ENCODE measurements at regions not wholly inside any gene's neighbourhood (a gene's known extent, or its start where the extent isn't known, plus 50 kb on each side); places are given as distances from the start of the nearest gene placed in this dataset.
A peak's percentile ranks its signal among the peaks of the same experiment; 100 is the strongest.

DNA sequence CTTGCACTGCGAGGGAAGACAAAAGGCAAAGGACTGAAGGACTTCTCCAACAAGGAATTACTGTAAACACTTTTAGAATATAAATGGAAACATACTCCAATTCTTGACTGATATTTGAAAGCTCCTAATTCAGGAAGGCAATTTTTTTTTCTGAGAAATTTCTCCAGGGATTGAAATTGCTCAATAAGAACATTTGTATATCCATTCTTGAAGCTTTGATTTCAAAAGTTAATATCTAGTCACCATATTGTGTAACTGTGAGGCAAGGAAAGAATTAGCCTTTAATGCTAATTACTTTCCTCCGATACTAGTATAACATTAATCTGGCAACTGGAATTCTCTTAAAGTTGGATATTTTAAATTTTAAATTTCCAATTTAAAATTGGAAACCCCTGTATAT lies 188.4 kb upstream of the COL1A2 start:
- Histone ChIP-seq H3K4me1 (no peaks in the 10 kb centered on the region), H3K27ac (no peak overlapping the region), H3K4me3 (no peak overlapping the region), H3K36me3 (no peaks in the 10 kb centered on the region), H3K9me3 (no peaks in the 10 kb centered on the region), H3K27me3 (no peaks in the 10 kb centered on the region)
- WGBS, 2 donors (ENCODE audit: low coverage in 1 of 2): 64 to 76% methylated on average over 2 of the region's 2 CpGs
- TF ChIP-seq, protein P1, sequence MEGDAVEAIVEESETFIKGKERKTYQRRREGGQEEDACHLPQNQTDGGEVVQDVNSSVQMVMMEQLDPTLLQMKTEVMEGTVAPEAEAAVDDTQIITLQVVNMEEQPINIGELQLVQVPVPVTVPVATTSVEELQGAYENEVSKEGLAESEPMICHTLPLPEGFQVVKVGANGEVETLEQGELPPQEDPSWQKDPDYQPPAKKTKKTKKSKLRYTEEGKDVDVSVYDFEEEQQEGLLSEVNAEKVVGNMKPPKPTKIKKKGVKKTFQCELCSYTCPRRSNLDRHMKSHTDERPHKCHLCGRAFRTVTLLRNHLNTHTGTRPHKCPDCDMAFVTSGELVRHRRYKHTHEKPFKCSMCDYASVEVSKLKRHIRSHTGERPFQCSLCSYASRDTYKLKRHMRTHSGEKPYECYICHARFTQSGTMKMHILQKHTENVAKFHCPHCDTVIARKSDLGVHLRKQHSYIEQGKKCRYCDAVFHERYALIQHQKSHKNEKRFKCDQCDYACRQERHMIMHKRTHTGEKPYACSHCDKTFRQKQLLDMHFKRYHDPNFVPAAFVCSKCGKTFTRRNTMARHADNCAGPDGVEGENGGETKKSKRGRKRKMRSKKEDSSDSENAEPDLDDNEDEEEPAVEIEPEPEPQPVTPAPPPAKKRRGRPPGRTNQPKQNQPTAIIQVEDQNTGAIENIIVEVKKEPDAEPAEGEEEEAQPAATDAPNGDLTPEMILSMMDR (IDR thresholded peaks at IDR 0.05): no peak
- TF ChIP-seq EP300 (IDR thresholded peaks at IDR 0.05): no peak
- TF ChIP-seq POLR2A (IDR thresholded peaks at IDR 0.05): no peak
- TF ChIP-seq POLR2AphosphoS5 (IDR thresholded peaks at IDR 0.05): no peak
- ATAC-seq: peak; percentile 48

DNA sequence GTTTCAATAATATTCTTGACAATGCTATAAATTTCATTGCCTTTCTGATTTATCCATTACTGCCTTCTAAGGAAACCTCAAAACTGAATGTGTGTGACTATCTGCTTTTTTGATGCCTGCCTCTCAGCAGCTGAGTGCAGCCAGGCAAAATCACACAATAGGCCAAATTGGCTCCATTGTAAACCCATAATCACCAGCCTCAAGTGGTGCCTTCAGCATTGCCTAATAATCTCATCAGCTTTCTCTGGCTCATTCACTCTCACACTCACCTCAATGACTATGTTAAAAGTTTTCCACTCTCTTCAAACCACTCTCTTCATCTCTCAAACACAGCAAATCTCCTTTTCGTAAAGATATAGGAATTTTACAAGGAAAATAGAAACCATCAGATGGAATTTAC lies 182.5 kb upstream of the COL1A2 start:
- H3K36me3 ChIP-seq: no peaks in the 10 kb centered on the region
- no peak for TF ChIP-seq POLR2AphosphoS5 (IDR thresholded peaks at IDR 0.05)
- TF ChIP-seq EP300 (IDR thresholded peaks at IDR 0.05): no peak
- TF ChIP-seq, protein P1 (IDR thresholded peaks at IDR 0.05): no peak
- TF ChIP-seq POLR2A (IDR thresholded peaks at IDR 0.05): no peak
- WGBS, 2 donors (ENCODE audit: low coverage in 1 of 2): 90 to 100% methylated on average over 1 of the region's 1 CpG

GRCh38 chr7:94216944-94217461 lies 177.7 kb upstream of the COL1A2 start:
- peak; percentile 89 for ATAC-seq
- no peak overlapping the region for H3K4me3 ChIP-seq
- WGBS, 2 donors (ENCODE audit: low coverage in 1 of 2): 44 to 55% methylated on average over 2 to 3 of the region's 3 CpGs
- H3K4me1 ChIP-seq: no peaks in the 10 kb centered on the region
- H3K27me3 ChIP-seq: peaks cover 4% of the 10 kb centered on the region
- TF ChIP-seq, protein P1 (IDR thresholded peaks at IDR 0.05): no peak
- TF ChIP-seq POLR2AphosphoS5 (IDR thresholded peaks at IDR 0.05): no peak
- TF ChIP-seq EP300 (IDR thresholded peaks at IDR 0.05): no peak
- no peak overlapping the region for H3K27ac ChIP-seq
- no peaks in the 10 kb centered on the region for H3K9me3 ChIP-seq
- no peaks in the 10 kb centered on the region for H3K36me3 ChIP-seq

More for the DNA sequence above, 182.5 kb upstream of the COL1A2 start:
- Histone ChIP-seq H3K27ac (no peak overlapping the region), H3K4me3 (no peak overlapping the region), H3K9me3 (no peaks in the 10 kb centered on the region), H3K4me1 (no peaks in the 10 kb centered on the region), H3K27me3 (peaks cover 4% of the 10 kb centered on the region)
- ATAC-seq: no peak

- Histone ChIP-seq H3K27ac (no peak overlapping the region), H3K4me3 (no peak overlapping the region), H3K36me3 (no peaks in the 10 kb centered on the region), H3K4me1 (no peaks in the 10 kb centered on the region), H3K9me3 (no peaks in the 10 kb centered on the region), H3K27me3 (peaks cover 4% of the 10 kb centered on the region)
- no peak for TF ChIP-seq POLR2AphosphoS5 (IDR thresholded peaks at IDR 0.05)
- TF ChIP-seq, protein P1 (IDR thresholded peaks at IDR 0.05): no peak
- no peak for TF ChIP-seq POLR2A (IDR thresholded peaks at IDR 0.05)
- TF ChIP-seq EP300 (IDR thresholded peaks at IDR 0.05): no peak
- ATAC-seq: no peak
- WGBS, 2 donors (ENCODE audit: low coverage in 1 of 2): 87 to 88% methylated on average over 2 of the region's 2 CpGs
Observed at GRCh38 chr7:94217766-94218165, 176.9 kb upstream of the COL1A2 start.

DNA sequence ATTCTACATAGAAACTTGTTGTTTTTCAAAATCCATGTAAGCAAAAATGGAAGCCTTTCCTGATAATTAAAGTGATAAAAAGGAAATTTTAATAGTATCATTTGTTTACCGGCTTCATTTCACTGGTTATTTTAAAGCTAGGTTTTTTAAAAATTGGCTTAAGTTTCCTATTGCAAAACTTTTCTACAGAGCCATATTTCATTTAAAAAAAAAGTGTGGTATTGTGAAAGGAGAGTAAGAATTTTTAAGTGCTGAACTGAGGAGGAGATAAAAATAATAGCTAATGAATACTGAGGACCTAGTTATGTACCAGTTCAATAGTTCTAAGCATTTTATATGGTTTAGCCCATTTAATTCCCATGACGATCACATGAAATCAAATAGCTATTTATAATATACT lies 172.2 kb upstream of the COL1A2 start:
- no peaks in the 10 kb centered on the region for H3K27me3 ChIP-seq
- 69 to 90% methylated on average over 2 of the region's 2 CpGs for WGBS, 2 donors (ENCODE audit: low coverage in 1 of 2)
- no peak for ATAC-seq
- H3K27ac ChIP-seq: no peak overlapping the region
- H3K36me3 ChIP-seq: no peaks in the 10 kb centered on the region
- TF ChIP-seq EP300 (IDR thresholded peaks at IDR 0.05) (no peak), POLR2AphosphoS5 (IDR thresholded peaks at IDR 0.05) (no peak), POLR2A (IDR thresholded peaks at IDR 0.05) (no peak)
- TF ChIP-seq, protein P1 (IDR thresholded peaks at IDR 0.05): no peak
- no peaks in the 10 kb centered on the region for H3K9me3 ChIP-seq
- peaks cover 0 to 3% (median 0%) of the 10 kb centered on the region in 3 donors for H3K4me1 ChIP-seq
- no peak overlapping the region for H3K4me3 ChIP-seq
